Fibroblast of peridontal ligament (primary cell): ENCODE measurements at regions not wholly inside any gene's neighbourhood (a gene's known extent, or its start where the extent isn't known, plus 50 kb on each side); places are given as distances from the start of the nearest gene placed in this dataset.
"Not testable (repeated sequence)": the region's sequence is repeated elsewhere in the genome, so short reads cannot be mapped to it uniquely, and the experiment has no call there.

Experiments used
- DNase-seq: peaks from one replicate; pipeline ENCODE4 v3.0.0-alpha.2; 2010; ENCODE audit errors: extremely low read depth

GRCh38 chr11:49499117-49499516 is 290.7 kb upstream of the FOLH1 start:
- no peak for DNase-seq

- no peak for DNase-seq
Observed at GRCh38 chr11:49505231-49505630, 296.8 kb upstream of the FOLH1 start.

GRCh38 chr11:49526240-49526829 is 317.9 kb upstream of the FOLH1 start:
- DNase-seq, result peak; percentile 2

GRCh38 chr11:49533204-49533603 is 324.8 kb upstream of the FOLH1 start:
- no peak for DNase-seq

- not testable (repeated sequence) for DNase-seq
Observed at GRCh38 chr11:49538927-49539326, 330.5 kb upstream of the FOLH1 start.

GRCh38 chr11:49558261-49558847 is 350.0 kb upstream of the FOLH1 start:
- DNase-seq, result not testable (repeated sequence)

GRCh38 chr11:49560593-49560992 is 352.2 kb upstream of the FOLH1 start:
- DNase-seq, result not testable (repeated sequence)

- DNase-seq, result not testable (repeated sequence)
Observed at GRCh38 chr11:49561240-49561880, 353.0 kb upstream of the FOLH1 start.

- DNase-seq, result not testable (repeated sequence)
Observed at GRCh38 chr11:49562262-49562661, 353.9 kb upstream of the FOLH1 start.

- DNase-seq, result not testable (repeated sequence)
Observed at GRCh38 chr11:49579492-49579891, 371.1 kb upstream of the FOLH1 start.

GRCh38 chr11:49585495-49585894 is 366.7 kb upstream of the OR4C13 start:
- not testable (repeated sequence) for DNase-seq

- DNase-seq, result not testable (repeated sequence)
Observed at GRCh38 chr11:49608892-49609291, 343.3 kb upstream of the OR4C13 start.

- not testable (repeated sequence) for DNase-seq
Observed at GRCh38 chr11:49623872-49624271, 328.3 kb upstream of the OR4C13 start.

- not testable (repeated sequence) for DNase-seq
Observed at GRCh38 chr11:49670705-49671104, 281.5 kb upstream of the OR4C13 start.

GRCh38 chr11:49702121-49702520 is 250.1 kb upstream of the OR4C13 start:
- not testable (repeated sequence) for DNase-seq

GRCh38 chr11:49750447-49750846 is 201.7 kb upstream of the OR4C13 start:
- not testable (repeated sequence) for DNase-seq

GRCh38 chr11:49750960-49751359 is 201.2 kb upstream of the OR4C13 start:
- DNase-seq, result not testable (repeated sequence)

- not testable (repeated sequence) for DNase-seq
Observed at GRCh38 chr11:49780791-49781190, 171.4 kb upstream of the OR4C13 start.

GRCh38 chr11:49782000-49782399 is 170.2 kb upstream of the OR4C13 start:
- not testable (repeated sequence) for DNase-seq

- not testable (repeated sequence) for DNase-seq
Observed at GRCh38 chr11:49783841-49784240, 168.3 kb upstream of the OR4C13 start.

- DNase-seq, result not testable (repeated sequence)
Observed at GRCh38 chr11:49789787-49790186, 162.4 kb upstream of the OR4C13 start.

GRCh38 chr11:49798206-49798837 is 153.9 kb upstream of the OR4C13 start:
- DNase-seq, result not testable (repeated sequence)
